ENCODE measurements at regions not wholly inside any gene's neighbourhood (a gene's known extent, or its start where the extent isn't known, plus 50 kb on each side); places are given as distances from the start of the nearest gene placed in this dataset.

GRCh38 chr2:241993386-241994005, 124.0 kb downstream of the RTP5 start:
- TF ChIP-seq POLR2A (IDR thresholded peaks at IDR 0.05) (no peak), CTCF (IDR thresholded peaks at IDR 0.05) (no peak)

Data from lower leg skin (tissue), 3 donors.